ENCODE measurements at regions not wholly inside any gene's neighbourhood (a gene's known extent, or its start where the extent isn't known, plus 50 kb on each side); places are given as distances from the start of the nearest gene placed in this dataset.

- no peak overlapping the region for H3K4me3 Mint-ChIP-seq (ENCODE audit: low read depth)
- DNase-seq (ENCODE audit: low spot score, unreplicated experiment): no peak
- no peaks in the 10 kb centered on the region for H3K36me3 Mint-ChIP-seq (ENCODE audit: insufficient read depth)
- H3K4me1 Mint-ChIP-seq (ENCODE audit: low read depth): peaks cover 17% of the 10 kb centered on the region
- no peaks in the 10 kb centered on the region for H3K27me3 Mint-ChIP-seq
- H3K9me3 Mint-ChIP-seq (ENCODE audit: low read depth): peaks cover 2% of the 10 kb centered on the region
- TF ChIP-seq, protein P1, sequence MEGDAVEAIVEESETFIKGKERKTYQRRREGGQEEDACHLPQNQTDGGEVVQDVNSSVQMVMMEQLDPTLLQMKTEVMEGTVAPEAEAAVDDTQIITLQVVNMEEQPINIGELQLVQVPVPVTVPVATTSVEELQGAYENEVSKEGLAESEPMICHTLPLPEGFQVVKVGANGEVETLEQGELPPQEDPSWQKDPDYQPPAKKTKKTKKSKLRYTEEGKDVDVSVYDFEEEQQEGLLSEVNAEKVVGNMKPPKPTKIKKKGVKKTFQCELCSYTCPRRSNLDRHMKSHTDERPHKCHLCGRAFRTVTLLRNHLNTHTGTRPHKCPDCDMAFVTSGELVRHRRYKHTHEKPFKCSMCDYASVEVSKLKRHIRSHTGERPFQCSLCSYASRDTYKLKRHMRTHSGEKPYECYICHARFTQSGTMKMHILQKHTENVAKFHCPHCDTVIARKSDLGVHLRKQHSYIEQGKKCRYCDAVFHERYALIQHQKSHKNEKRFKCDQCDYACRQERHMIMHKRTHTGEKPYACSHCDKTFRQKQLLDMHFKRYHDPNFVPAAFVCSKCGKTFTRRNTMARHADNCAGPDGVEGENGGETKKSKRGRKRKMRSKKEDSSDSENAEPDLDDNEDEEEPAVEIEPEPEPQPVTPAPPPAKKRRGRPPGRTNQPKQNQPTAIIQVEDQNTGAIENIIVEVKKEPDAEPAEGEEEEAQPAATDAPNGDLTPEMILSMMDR (IDR thresholded peaks at IDR 0.05; ENCODE audit: unreplicated experiment): no peak
- H3K27ac Mint-ChIP-seq: peak overlapping the region; percentile 66
These were observed 703.4 kb upstream of the GRAMD2B start for GRCh38 chr5:125719681-125720347.

DNA sequence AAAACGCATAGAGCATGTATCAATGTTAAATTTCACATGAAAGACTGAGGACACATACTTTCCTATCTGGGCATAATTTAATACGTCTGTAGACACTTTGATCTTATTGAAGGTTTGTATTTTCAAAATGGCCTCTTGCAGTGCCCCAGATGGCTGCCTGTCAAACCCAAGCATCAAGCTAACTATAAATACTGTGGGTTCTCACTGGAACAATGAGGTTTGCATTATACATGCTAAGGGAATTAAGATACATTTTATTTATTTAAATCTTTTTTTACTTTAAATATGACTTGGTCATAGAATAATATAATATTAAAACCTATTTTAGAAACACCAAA, 702.9 kb upstream of the GRAMD2B start:
- Mint-ChIP-seq H3K27me3 (no peaks in the 10 kb centered on the region), H3K4me1 (ENCODE audit: low read depth) (peaks cover 17% of the 10 kb centered on the region), H3K27ac (peak overlapping the region; percentile 66), H3K4me3 (ENCODE audit: low read depth) (no peak overlapping the region), H3K36me3 (ENCODE audit: insufficient read depth) (no peaks in the 10 kb centered on the region), H3K9me3 (ENCODE audit: low read depth) (peaks cover 2% of the 10 kb centered on the region)
- no peak for DNase-seq (ENCODE audit: low spot score, unreplicated experiment)
- TF ChIP-seq, protein P1 (IDR thresholded peaks at IDR 0.05; ENCODE audit: unreplicated experiment): no peak

DNA sequence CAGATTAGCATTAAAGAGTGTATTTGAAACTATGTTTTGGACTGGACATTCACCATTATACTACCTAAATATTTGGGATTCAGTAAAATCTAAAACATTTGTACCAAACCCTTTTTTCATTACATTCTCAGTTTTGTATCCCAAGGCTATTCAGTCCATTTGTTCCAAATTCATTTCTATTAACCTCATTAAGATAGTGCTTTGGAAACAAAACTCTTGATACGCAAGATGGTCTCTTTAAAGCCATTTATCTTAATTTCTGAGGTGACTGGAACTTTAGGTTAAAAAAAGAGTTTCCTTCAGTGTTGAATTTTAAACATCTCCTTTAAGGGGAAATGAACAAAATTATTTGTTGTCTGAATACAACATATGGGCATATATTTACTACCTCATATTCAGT, 702.5 kb upstream of the GRAMD2B start:
- no peak overlapping the region for H3K27ac Mint-ChIP-seq
- DNase-seq (ENCODE audit: low spot score, unreplicated experiment): no peak
- peaks cover 2% of the 10 kb centered on the region for H3K9me3 Mint-ChIP-seq (ENCODE audit: low read depth)
- H3K36me3 Mint-ChIP-seq (ENCODE audit: insufficient read depth): no peaks in the 10 kb centered on the region
- TF ChIP-seq, protein P1 (IDR thresholded peaks at IDR 0.05; ENCODE audit: unreplicated experiment): no peak
- no peak overlapping the region for H3K4me3 Mint-ChIP-seq (ENCODE audit: low read depth)
- H3K27me3 Mint-ChIP-seq: no peaks in the 10 kb centered on the region
- H3K4me1 Mint-ChIP-seq (ENCODE audit: low read depth): peaks cover 17% of the 10 kb centered on the region

DNA sequence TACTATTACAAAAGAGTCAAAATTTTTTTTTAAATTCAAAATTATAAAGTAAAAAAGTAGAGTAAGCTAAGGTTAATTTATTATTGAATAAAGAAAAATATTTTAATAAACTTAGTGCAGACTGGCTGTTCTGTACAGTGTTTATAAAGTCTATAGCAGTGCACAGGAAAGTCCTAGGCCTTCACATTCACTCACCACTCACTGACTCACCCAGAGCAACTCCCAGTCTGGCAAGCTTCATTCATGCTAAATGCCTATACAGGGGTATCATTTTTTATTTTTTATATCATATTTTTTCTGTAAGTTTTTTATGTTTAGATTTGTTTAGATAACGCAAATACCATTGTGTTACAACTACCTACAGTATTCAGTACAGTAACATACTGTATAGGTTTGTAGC, 700.7 kb upstream of the GRAMD2B start:
- H3K4me1 Mint-ChIP-seq (ENCODE audit: low read depth): peaks cover 12% of the 10 kb centered on the region
- H3K9me3 Mint-ChIP-seq (ENCODE audit: low read depth): peaks cover 2% of the 10 kb centered on the region

GRCh38 chr5:125725691-125726090, 697.5 kb upstream of the GRAMD2B start:
- H3K9me3 Mint-ChIP-seq (ENCODE audit: low read depth): peaks cover 11% of the 10 kb centered on the region
- no peaks in the 10 kb centered on the region for H3K4me1 Mint-ChIP-seq (ENCODE audit: low read depth)
- H3K27me3 Mint-ChIP-seq: no peaks in the 10 kb centered on the region
- no peak overlapping the region for H3K4me3 Mint-ChIP-seq (ENCODE audit: low read depth)
- peaks cover 2% of the 10 kb centered on the region for H3K36me3 Mint-ChIP-seq (ENCODE audit: insufficient read depth)
- TF ChIP-seq, protein P1 (IDR thresholded peaks at IDR 0.05; ENCODE audit: unreplicated experiment): no peak
- DNase-seq (ENCODE audit: low spot score, unreplicated experiment): no peak
- no peak overlapping the region for H3K27ac Mint-ChIP-seq

More for the DNA sequence above, 700.7 kb upstream of the GRAMD2B start:
- TF ChIP-seq, protein P1 (IDR thresholded peaks at IDR 0.05; ENCODE audit: unreplicated experiment): no peak
- no peak overlapping the region for H3K4me3 Mint-ChIP-seq (ENCODE audit: low read depth)
- H3K27ac Mint-ChIP-seq: no peak overlapping the region
- no peak for DNase-seq (ENCODE audit: low spot score, unreplicated experiment)
- no peaks in the 10 kb centered on the region for H3K27me3 Mint-ChIP-seq
- no peaks in the 10 kb centered on the region for H3K36me3 Mint-ChIP-seq (ENCODE audit: insufficient read depth)
